ENCODE measurements at regions not wholly inside any gene's neighbourhood (a gene's known extent, or its start where the extent isn't known, plus 50 kb on each side); places are given as distances from the start of the nearest gene placed in this dataset.

DNA sequence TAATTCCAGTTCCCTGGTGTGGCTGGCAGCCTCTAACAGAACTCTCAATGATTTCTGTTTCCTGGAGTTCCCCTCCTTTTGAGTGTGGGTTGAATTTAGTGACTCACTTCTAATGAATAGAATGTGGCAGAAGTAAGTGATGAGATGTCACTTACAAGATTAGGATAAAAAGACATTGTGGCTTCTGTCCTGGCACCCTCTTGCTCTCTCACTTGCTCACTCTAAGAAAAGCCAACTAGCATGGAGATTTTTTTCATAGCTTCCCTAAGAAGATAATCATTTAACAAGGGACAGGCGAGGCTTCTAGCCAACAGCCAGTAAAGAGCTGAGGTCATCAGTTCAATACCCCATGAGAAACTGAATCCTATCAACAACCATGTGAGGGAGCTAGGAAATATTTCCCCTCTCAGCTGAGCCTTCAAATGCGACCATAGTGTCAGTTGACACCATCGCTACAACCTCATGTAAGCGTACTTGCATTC is 156.7 kb downstream of the TMTC3 start:
- Histone ChIP-seq H3K4me3 (ENCODE audit: low read depth in 1 of 3, low read length in 3 of 3) (no peak overlapping the region), H3K27me3 (ENCODE audit: control insufficient read depth in 4 of 4, insufficient read depth in 4 of 4, low read length in 3 of 4) (peaks cover 0 to 4% (median 0%) of the 10 kb centered on the region in 4 donors), H3K27ac (ENCODE audit: low read depth in 1 of 2, low read length in 2 of 2) (no peak overlapping the region), H3K36me3 (ENCODE audit: control insufficient read depth in 4 of 4, insufficient read depth in 3 of 4, low read depth in 1 of 4, low read length in 3 of 4) (no peaks in the 10 kb centered on the region), H3K4me1 (ENCODE audit: control insufficient read depth in 4 of 4, insufficient read depth in 4 of 4, low read length in 3 of 4) (peaks cover 0 to 29% (median 20%) of the 10 kb centered on the region in 4 donors), H3K9ac (ENCODE audit: low read depth in 1 of 2, low read length in 2 of 2) (no peak overlapping the region), H3K9me3 (ENCODE audit: control insufficient read depth in 4 of 4, low read length in 3 of 4) (peaks cover 0 to 6% (median 0%) of the 10 kb centered on the region in 4 donors)
- no peak for TF ChIP-seq YY1 (IDR thresholded peaks at IDR 0.05)
- no peak for TF ChIP-seq HNF4A (conservative IDR thresholded peaks at IDR 0.05)
- no peak for TF ChIP-seq NR2F2 (IDR thresholded peaks at IDR 0.05)
- TF ChIP-seq TAF1 (conservative IDR thresholded peaks at IDR 0.05), result no peak
- TF ChIP-seq HNF4G (IDR thresholded peaks at IDR 0.05), result no peak
- TF ChIP-seq, protein P1, sequence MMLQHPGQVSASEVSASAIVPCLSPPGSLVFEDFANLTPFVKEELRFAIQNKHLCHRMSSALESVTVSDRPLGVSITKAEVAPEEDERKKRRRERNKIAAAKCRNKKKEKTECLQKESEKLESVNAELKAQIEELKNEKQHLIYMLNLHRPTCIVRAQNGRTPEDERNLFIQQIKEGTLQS (IDR thresholded peaks at IDR 0.05), result no peak
- TF ChIP-seq FOXA1 (IDR thresholded peaks at IDR 0.05), result no peak
- TF ChIP-seq EGR1 (IDR thresholded peaks at IDR 0.05; ENCODE audit: low read depth in 2 of 2), result no peak
- TF ChIP-seq GABPA (IDR thresholded peaks at IDR 0.05 in 1 of 2, conservative IDR thresholded peaks at IDR 0.05 in 1 of 2), result no peak
- no peak for TF ChIP-seq FOXA2 (IDR thresholded peaks at IDR 0.05)
- no peak for TF ChIP-seq SP1 (IDR thresholded peaks at IDR 0.05)
- TF ChIP-seq, protein P2, sequence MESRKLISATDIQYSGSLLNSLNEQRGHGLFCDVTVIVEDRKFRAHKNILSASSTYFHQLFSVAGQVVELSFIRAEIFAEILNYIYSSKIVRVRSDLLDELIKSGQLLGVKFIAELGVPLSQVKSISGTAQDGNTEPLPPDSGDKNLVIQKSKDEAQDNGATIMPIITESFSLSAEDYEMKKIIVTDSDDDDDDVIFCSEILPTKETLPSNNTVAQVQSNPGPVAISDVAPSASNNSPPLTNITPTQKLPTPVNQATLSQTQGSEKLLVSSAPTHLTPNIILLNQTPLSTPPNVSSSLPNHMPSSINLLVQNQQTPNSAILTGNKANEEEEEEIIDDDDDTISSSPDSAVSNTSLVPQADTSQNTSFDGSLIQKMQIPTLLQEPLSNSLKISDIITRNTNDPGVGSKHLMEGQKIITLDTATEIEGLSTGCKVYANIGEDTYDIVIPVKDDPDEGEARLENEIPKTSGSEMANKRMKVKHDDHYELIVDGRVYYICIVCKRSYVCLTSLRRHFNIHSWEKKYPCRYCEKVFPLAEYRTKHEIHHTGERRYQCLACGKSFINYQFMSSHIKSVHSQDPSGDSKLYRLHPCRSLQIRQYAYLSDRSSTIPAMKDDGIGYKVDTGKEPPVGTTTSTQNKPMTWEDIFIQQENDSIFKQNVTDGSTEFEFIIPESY (IDR thresholded peaks at IDR 0.05), result no peak
- TF ChIP-seq JUND (IDR thresholded peaks at IDR 0.05), result no peak
- TF ChIP-seq, protein P3, sequence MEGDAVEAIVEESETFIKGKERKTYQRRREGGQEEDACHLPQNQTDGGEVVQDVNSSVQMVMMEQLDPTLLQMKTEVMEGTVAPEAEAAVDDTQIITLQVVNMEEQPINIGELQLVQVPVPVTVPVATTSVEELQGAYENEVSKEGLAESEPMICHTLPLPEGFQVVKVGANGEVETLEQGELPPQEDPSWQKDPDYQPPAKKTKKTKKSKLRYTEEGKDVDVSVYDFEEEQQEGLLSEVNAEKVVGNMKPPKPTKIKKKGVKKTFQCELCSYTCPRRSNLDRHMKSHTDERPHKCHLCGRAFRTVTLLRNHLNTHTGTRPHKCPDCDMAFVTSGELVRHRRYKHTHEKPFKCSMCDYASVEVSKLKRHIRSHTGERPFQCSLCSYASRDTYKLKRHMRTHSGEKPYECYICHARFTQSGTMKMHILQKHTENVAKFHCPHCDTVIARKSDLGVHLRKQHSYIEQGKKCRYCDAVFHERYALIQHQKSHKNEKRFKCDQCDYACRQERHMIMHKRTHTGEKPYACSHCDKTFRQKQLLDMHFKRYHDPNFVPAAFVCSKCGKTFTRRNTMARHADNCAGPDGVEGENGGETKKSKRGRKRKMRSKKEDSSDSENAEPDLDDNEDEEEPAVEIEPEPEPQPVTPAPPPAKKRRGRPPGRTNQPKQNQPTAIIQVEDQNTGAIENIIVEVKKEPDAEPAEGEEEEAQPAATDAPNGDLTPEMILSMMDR (IDR thresholded peaks at IDR 0.05; ENCODE audit: low read depth, low read length, missing input control), result no peak
- TF ChIP-seq, protein P4, sequence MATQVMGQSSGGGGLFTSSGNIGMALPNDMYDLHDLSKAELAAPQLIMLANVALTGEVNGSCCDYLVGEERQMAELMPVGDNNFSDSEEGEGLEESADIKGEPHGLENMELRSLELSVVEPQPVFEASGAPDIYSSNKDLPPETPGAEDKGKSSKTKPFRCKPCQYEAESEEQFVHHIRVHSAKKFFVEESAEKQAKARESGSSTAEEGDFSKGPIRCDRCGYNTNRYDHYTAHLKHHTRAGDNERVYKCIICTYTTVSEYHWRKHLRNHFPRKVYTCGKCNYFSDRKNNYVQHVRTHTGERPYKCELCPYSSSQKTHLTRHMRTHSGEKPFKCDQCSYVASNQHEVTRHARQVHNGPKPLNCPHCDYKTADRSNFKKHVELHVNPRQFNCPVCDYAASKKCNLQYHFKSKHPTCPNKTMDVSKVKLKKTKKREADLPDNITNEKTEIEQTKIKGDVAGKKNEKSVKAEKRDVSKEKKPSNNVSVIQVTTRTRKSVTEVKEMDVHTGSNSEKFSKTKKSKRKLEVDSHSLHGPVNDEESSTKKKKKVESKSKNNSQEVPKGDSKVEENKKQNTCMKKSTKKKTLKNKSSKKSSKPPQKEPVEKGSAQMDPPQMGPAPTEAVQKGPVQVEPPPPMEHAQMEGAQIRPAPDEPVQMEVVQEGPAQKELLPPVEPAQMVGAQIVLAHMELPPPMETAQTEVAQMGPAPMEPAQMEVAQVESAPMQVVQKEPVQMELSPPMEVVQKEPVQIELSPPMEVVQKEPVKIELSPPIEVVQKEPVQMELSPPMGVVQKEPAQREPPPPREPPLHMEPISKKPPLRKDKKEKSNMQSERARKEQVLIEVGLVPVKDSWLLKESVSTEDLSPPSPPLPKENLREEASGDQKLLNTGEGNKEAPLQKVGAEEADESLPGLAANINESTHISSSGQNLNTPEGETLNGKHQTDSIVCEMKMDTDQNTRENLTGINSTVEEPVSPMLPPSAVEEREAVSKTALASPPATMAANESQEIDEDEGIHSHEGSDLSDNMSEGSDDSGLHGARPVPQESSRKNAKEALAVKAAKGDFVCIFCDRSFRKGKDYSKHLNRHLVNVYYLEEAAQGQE (IDR thresholded peaks at IDR 0.05), result no peak
- 80% methylated on average over 4 of the region's 4 CpGs for WGBS
- no peak for DNase-seq (ENCODE audit: low spot score)

DNA sequence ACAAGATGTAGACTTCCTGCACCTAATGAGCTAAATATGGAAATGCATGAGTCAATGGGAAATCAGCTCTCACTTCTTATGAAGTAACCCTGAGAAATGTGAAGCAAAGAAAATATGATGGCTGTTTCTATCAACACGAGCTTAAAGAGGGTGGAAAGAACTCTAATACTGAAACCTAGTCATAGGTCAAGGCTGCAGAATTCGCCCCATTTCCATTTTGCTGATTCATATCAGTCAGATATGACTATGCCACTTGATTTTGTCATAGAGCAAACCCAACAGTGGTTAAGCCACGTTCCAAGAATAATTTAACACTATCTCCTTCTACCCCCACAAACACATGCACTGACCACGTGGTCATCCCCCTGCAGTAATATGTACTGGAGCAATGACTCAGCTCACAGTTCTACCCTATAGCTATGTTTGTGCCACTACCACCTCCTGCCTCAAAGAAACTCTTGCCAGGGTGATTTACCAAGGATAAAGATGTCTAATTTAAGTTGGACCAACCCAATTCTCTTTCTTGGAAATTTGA is 157.5 kb downstream of the TMTC3 start:
- Histone ChIP-seq H3K4me3 (ENCODE audit: low read depth in 1 of 3, low read length in 3 of 3) (no peak overlapping the region), H3K27me3 (ENCODE audit: control insufficient read depth in 4 of 4, insufficient read depth in 4 of 4, low read length in 3 of 4) (peaks cover 0 to 4% (median 0%) of the 10 kb centered on the region in 4 donors), H3K9me3 (ENCODE audit: control insufficient read depth in 4 of 4, low read length in 3 of 4) (no peaks in the 10 kb centered on the region), H3K27ac (ENCODE audit: low read depth in 1 of 2, low read length in 2 of 2) (no peak overlapping the region), H3K9ac (ENCODE audit: low read depth in 1 of 2, low read length in 2 of 2) (no peak overlapping the region), H3K4me1 (ENCODE audit: control insufficient read depth in 4 of 4, insufficient read depth in 4 of 4, low read length in 3 of 4) (peaks cover 0 to 29% (median 20%) of the 10 kb centered on the region in 4 donors), H3K36me3 (ENCODE audit: control insufficient read depth in 4 of 4, insufficient read depth in 3 of 4, low read depth in 1 of 4, low read length in 3 of 4) (no peaks in the 10 kb centered on the region)
- DNase-seq (ENCODE audit: low spot score), result no peak
- WGBS, result 71% methylated on average over 4 of the region's 4 CpGs
- TF ChIP-seq JUND (IDR thresholded peaks at IDR 0.05) (no peak), SP1 (IDR thresholded peaks at IDR 0.05) (no peak), FOXA2 (IDR thresholded peaks at IDR 0.05) (no peak), RAD21 (IDR thresholded peaks at IDR 0.05) (no peak), FOXA1 (IDR thresholded peaks at IDR 0.05) (no peak), TAF1 (conservative IDR thresholded peaks at IDR 0.05) (no peak), NR2F2 (IDR thresholded peaks at IDR 0.05) (no peak), HNF4G (IDR thresholded peaks at IDR 0.05) (no peak), EGR1 (IDR thresholded peaks at IDR 0.05; ENCODE audit: low read depth in 2 of 2) (no peak), YY1 (IDR thresholded peaks at IDR 0.05) (no peak)
- TF ChIP-seq, protein P4 (IDR thresholded peaks at IDR 0.05), result no peak
- TF ChIP-seq, protein P5, sequence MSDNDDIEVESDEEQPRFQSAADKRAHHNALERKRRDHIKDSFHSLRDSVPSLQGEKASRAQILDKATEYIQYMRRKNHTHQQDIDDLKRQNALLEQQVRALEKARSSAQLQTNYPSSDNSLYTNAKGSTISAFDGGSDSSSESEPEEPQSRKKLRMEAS (IDR thresholded peaks at IDR 0.05), result no peak
- TF ChIP-seq, protein P1 (IDR thresholded peaks at IDR 0.05), result no peak

Data from liver (tissue), 8 donors.